Heart right ventricle (tissue), 16 donors: ENCODE measurements at regions not wholly inside any gene's neighbourhood (a gene's known extent, or its start where the extent isn't known, plus 50 kb on each side); places are given as distances from the start of the nearest gene placed in this dataset.
A peak's percentile ranks its signal among the peaks of the same experiment; 100 is the strongest.

Experiments used
- ATAC-seq, 8 donors: fragments of 200-7000 bp; cut with Tn5 transposase; one replicate each; pipeline ENCODE4 v1.9.1; 2020; ENCODE audit warnings: mild to moderate bottlenecking in 8 of 8, moderate library complexity in 8 of 8, moderate number of reproducible peaks in 1 of 8
- DNase-seq, 2 donors: peaks; one replicate each; pipeline ENCODE4 v3.0.0-alpha.2; 2020
- H3K27ac ChIP-seq, 10 donors: fragments of 200-600 bp; sonication (generic) in 2 of 10; one replicate each; pipeline versions ENCODE4 v1.5.0 to v1.8.0; 2020 to 2022; ENCODE audit warnings: mild to moderate bottlenecking in 3 of 10
- H3K27me3 ChIP-seq, 7 donors: fragments of 200-600 bp; one replicate each; pipeline ENCODE4 v1.8.0; 2021 to 2022; ENCODE audit warnings: mild to moderate bottlenecking in 2 of 7
- H3K36me3 ChIP-seq, 9 donors: fragments of 200-600 bp; sonication (generic) in 1 of 9; one replicate each; pipeline versions ENCODE4 v1.5.0 to v1.8.0; 2020 to 2022; ENCODE audit warnings: mild to moderate bottlenecking in 2 of 9
- H3K4me1 ChIP-seq, 9 donors: fragments of 200-600 bp; sonication (generic) in 1 of 9; one replicate each; pipeline versions ENCODE4 v1.5.0 to v1.8.0; 2020 to 2022; ENCODE audit warnings: mild to moderate bottlenecking in 4 of 9
- H3K4me3 ChIP-seq, 10 donors: fragments of 200-600 bp; sonication (generic) in 2 of 10; one replicate each; pipeline versions ENCODE4 v1.5.0 to v1.8.0; 2020 to 2022; ENCODE audit warnings: mild to moderate bottlenecking in 7 of 10, moderate library complexity in 2 of 10
- H3K9me3 ChIP-seq, 11 donors: fragments of 200-600 bp in 10 of 11; sonication (generic) in 2 of 11; one replicate each; pipeline versions ENCODE4 v1.5.0 to v1.8.0; 2013 to 2022; ENCODE audit warnings: mild to moderate bottlenecking in 2 of 11, control low read depth in 1 of 11, moderate library complexity in 1 of 11
- WGBS, 2 donors: extraction: QIAGEN DNeasy Blood & Tissue Kit; methylation state at CpG; one replicate each; pipeline ENCODE4 v1.1.7; 2013; ENCODE audit warnings: inconsistent platforms in 1 of 2; 5-methylcytosine and 5-hydroxymethylcytosine counted together
- intact Hi-C, 10 donors: fragments of 100-400 bp; cut with DNase I; formaldehyde crosslinking; loops; one replicate each; pipeline versions ENCODE4 v1.11.1 to v1.14.2; 2022
- TF ChIP-seq, protein P1 (sequence below), 9 donors: fragments of 200-600 bp; sonication (generic) in 2 of 9; IDR thresholded peaks; one replicate each; pipeline versions ENCODE4 v1.5.0 to v1.8.0; 2021 to 2022; ENCODE audit warnings: antibody characterized with exemption in 9 of 9, mild to moderate bottlenecking in 5 of 9, moderate library complexity in 1 of 9
- donor health status: Arrhythmogenic right ventricular cardiomyopathy.
- donor health status: ischemic (EF 13 %, LVEDD 7.1; RV severe dilation, severe dysfunction).
- donor health status: healthy with polysubstance abuse.
- donor health status: DM: no; HTN: yes; CAD: no.
- donor health status: DM: no; HTN: no; CAD: no.
- donor health status: ischemic (EF 25% LVEDD 6.9; RV normal size, moderate dysfunction).
- donor health status: ischemic (EF 25% LVEDD 5.7; RV mildly dilated, moderate dysfunction).
- donor health status: healthy.
- donor health status: DM: yes; HTN: yes; CAD: no.
- donor health status: Ischemic cardiomyopathy.
- donor health status: ischemic (EF 35%, LVEDD 5.7; RV mildly dilated, moderate dysfunction).
- donor health status: nonischemic (EF 11% LVEDD 7.7; RV severe dilation, severe dysfunction).
- donor health status: DM: yes; HTN: yes; CAD: no.
- donor health status: PGD.
- donor health status: ischemic (EF 29% LVEDD 5.4; RV normal size, mild dysfunction).
- donor health status: nonischemic (EF 23%, LVEDD 6.1; RV moderate dilation, normal function).

DNA sequence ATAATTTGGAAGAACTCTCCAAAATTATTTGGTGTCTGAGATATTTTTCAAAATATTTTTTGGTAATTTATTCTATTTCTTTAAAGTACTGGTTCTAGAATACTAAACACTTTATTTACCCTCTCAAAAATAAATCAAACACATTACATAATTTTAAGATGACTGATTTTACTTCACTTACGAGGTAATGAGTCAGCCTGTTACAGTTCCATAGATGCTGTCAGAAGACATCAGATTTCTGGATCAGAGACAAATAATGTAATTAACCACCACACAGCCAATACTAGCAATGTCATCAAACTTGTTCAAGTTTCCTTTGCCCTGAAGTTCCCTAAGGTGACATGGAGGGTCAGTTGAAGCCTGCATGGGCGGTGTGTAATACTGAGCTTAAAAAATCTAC lies 106.1 kb upstream of the CDH9 start:
- Histone ChIP-seq H3K36me3 (no peaks in the 10 kb centered on the region), H3K9me3 (peaks cover 0 to 34% (median 0%) of the 10 kb centered on the region in 11 donors), H3K27me3 (no peaks in the 10 kb centered on the region), H3K4me3 (no peak overlapping the region), H3K27ac (no peak overlapping the region), H3K4me1 (no peaks in the 10 kb centered on the region)
- ATAC-seq (no peak), DNase-seq (no peak)
- intact Hi-C loops, result no loop called here
- 64 to 76% methylated on average over 2 of the region's 2 CpGs for WGBS, 2 donors
- TF ChIP-seq, protein P1, sequence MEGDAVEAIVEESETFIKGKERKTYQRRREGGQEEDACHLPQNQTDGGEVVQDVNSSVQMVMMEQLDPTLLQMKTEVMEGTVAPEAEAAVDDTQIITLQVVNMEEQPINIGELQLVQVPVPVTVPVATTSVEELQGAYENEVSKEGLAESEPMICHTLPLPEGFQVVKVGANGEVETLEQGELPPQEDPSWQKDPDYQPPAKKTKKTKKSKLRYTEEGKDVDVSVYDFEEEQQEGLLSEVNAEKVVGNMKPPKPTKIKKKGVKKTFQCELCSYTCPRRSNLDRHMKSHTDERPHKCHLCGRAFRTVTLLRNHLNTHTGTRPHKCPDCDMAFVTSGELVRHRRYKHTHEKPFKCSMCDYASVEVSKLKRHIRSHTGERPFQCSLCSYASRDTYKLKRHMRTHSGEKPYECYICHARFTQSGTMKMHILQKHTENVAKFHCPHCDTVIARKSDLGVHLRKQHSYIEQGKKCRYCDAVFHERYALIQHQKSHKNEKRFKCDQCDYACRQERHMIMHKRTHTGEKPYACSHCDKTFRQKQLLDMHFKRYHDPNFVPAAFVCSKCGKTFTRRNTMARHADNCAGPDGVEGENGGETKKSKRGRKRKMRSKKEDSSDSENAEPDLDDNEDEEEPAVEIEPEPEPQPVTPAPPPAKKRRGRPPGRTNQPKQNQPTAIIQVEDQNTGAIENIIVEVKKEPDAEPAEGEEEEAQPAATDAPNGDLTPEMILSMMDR (IDR thresholded peaks at IDR 0.05), result no peak

DNA sequence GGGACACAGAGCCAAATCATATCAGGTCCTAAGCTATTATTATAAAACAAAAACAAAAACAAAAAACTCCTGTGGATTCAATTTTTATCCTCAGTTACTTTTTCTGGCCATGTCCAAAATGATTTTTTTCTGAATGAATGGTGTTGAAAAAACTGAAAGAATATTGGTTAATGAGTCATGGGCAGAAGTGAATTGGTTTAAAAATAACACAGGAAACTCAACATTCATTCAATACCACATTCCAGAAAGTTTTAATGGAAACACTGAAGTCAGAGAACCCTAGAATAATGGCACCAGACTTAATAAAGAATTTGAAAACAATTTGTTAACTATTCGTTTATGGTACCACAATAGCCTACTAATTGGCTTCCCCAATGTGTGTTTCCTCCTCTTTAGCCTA lies 102.4 kb upstream of the CDH9 start:
- H3K4me3 ChIP-seq, result no peak overlapping the region
- no peaks in the 10 kb centered on the region for H3K27me3 ChIP-seq
- no peaks in the 10 kb centered on the region for H3K4me1 ChIP-seq
- ATAC-seq, result no peak
- H3K36me3 ChIP-seq, result no peaks in the 10 kb centered on the region
- no peak overlapping the region for H3K27ac ChIP-seq
- WGBS, 2 donors, result 59 to 83% methylated on average over 1 of the region's 1 CpG
- TF ChIP-seq, protein P1 (IDR thresholded peaks at IDR 0.05), result no peak
- peaks cover 0 to 30% (median 0%) of the 10 kb centered on the region in 11 donors for H3K9me3 ChIP-seq
- intact Hi-C loops, result no loop called here
- no peak for DNase-seq

DNA sequence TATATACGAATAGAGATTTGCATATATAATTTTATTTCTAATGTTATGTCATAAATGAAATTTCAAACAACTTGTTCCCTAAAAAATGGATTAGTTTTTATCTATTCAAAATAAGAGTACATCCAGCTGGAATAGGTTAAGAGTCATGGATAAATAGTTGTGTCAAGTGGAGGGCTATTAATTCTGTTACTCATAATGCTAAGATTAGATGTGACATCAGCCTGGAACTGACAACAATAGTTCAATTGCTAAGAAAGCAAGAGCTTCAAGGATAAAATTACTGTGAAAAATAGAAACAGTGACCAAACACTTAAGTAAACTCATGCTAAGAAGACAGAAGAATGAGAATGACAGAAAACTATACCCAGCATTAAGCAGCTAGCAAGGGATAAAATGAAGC lies 92.2 kb upstream of the CDH9 start:
- WGBS, 2 donors, result 72 to 78% methylated on average over 1 of the region's 1 CpG
- TF ChIP-seq, protein P1 (IDR thresholded peaks at IDR 0.05), result no peak
- Histone ChIP-seq H3K27ac (no peak overlapping the region), H3K4me1 (peaks cover 0 to 3% (median 0%) of the 10 kb centered on the region in 9 donors), H3K4me3 (no peak overlapping the region), H3K36me3 (no peaks in the 10 kb centered on the region), H3K27me3 (no peaks in the 10 kb centered on the region), H3K9me3 (peaks cover 0 to 2% (median 0%) of the 10 kb centered on the region in 11 donors)
- intact Hi-C loops, result no loop called here
- DNase-seq (no peak), ATAC-seq (peak in 3 of 8 donors; percentile 71 to 80 (median 80))

DNA sequence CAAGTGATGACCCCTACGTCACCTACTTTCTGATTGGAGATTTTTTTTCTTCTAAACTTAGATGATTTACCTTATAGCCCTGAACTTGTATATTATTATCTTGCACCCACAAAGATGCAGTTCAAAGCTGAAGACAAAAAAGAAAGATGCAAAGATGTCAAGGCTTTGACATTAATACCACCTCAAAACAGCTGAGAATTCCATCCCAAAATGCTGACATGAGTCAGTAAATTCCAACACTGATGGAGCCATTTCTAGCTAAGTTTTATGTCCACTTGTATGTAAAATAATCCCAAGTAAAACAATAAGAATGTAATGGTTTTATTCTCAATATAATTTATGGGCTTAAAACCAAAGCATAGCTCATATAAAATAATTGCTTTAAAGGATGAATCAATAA lies 91.5 kb upstream of the CDH9 start:
- Histone ChIP-seq H3K4me3 (no peak overlapping the region), H3K9me3 (peaks cover 0 to 2% (median 0%) of the 10 kb centered on the region in 11 donors), H3K27me3 (no peaks in the 10 kb centered on the region), H3K4me1 (peaks cover 0 to 3% (median 0%) of the 10 kb centered on the region in 9 donors), H3K36me3 (no peaks in the 10 kb centered on the region), H3K27ac (no peak overlapping the region)
- intact Hi-C loops, result no loop called here
- DNase-seq, result no peak
- no peak for ATAC-seq
- 59 to 65% methylated on average over 1 of the region's 1 CpG for WGBS, 2 donors
- TF ChIP-seq, protein P1 (IDR thresholded peaks at IDR 0.05), result no peak
